A673 (cell line): ENCODE measurements at regions not wholly inside any gene's neighbourhood (a gene's known extent, or its start where the extent isn't known, plus 50 kb on each side); places are given as distances from the start of the nearest gene placed in this dataset.

Experiments
- CTCF ChIP-seq: fragments of 300-800, 200-600 bp; sonication (generic); conservative IDR thresholded peaks from 2 replicates; pipeline ENCODE4 v1.5.1; 2017; ENCODE audit warnings: low read depth, mild to moderate bottlenecking, antibody characterized with exemption, low read length, moderate library complexity, mixed read lengths
- EZH2 ChIP-seq: fragments of 200-600 bp; sonication (generic); IDR thresholded peaks from 2 replicates; pipeline ENCODE4 v1.6.1; 2017; ENCODE audit warnings: borderline replicate concordance, low read depth, mild to moderate bottlenecking, mixed read lengths, antibody characterized with exemption, low read length; ENCODE audit not compliant: poor library complexity, severe bottlenecking

GRCh38 chr7:84820481-84820880 lies 366.4 kb downstream of the SEMA3D start:
- TF ChIP-seq CTCF: no peak
- no peak for TF ChIP-seq EZH2
